ENCODE measurements at regions not wholly inside any gene's neighbourhood (a gene's known extent, or its start where the extent isn't known, plus 50 kb on each side); places are given as distances from the start of the nearest gene placed in this dataset.

- Histone ChIP-seq H3K4me2 (replicated peaks; ENCODE audit: low read depth, low read length, poor library complexity, severe bottlenecking) (no peak overlapping the region), H3K4me3 (ENCODE audit: control extremely low read depth in 1 of 5, extremely low read depth in 1 of 5, insufficient read depth in 1 of 5, low read depth in 2 of 5, low read length in 4 of 5) (no peak overlapping the region), H2AFZ (ENCODE audit: insufficient read depth, low read depth, low read length, poor library complexity, severe bottlenecking) (no peak overlapping the region), H4K20me1 (ENCODE audit: control insufficient read depth, insufficient read depth, low read length, poor library complexity, severe bottlenecking) (no peaks in the 10 kb centered on the region), H3K4me1 (ENCODE audit: control insufficient read depth in 2 of 2, insufficient read depth in 2 of 2, low read length in 2 of 2) (no peaks in the 10 kb centered on the region), H3K79me2 (ENCODE audit: control insufficient read depth, insufficient read depth, low read length) (no peaks in the 10 kb centered on the region), H3K9ac (ENCODE audit: low read length) (no peak overlapping the region), H3K27ac (ENCODE audit: low read length in 2 of 2) (no peak overlapping the region), H3K27me3 (replicated peaks in 1 of 4; ENCODE audit: control extremely low read depth in 1 of 4, control insufficient read depth in 3 of 4, insufficient read depth in 4 of 4, low read length in 3 of 4) (no peaks in the 10 kb centered on the region), H3K9me3 (ENCODE audit: control extremely low read depth in 1 of 3, control insufficient read depth in 2 of 3, insufficient read depth in 1 of 3, low read length in 2 of 3) (no peaks in the 10 kb centered on the region), H3K36me3 (replicated peaks in 1 of 2; ENCODE audit: control extremely low read depth in 1 of 2, control insufficient read depth in 1 of 2, extremely low read depth in 1 of 2, insufficient read depth in 2 of 2, low read length in 1 of 2) (no peaks in the 10 kb centered on the region)
- ChIA-PET POLR2A (no interaction called here), CTCF (interaction anchor here (0.8 kb wide), 1 partner anchor 15 kb away, joined by 3 read pairs; no protein-coding TSS in a partner anchor)
- DNase-seq (no peak), ATAC-seq (ENCODE audit: low read depth) (no peak)
- Mint-ChIP-seq H3K27me3 (peaks cover 5% of the 10 kb centered on the region), H3K27ac (no peak overlapping the region), H3K4me1 (no peaks in the 10 kb centered on the region), H3K4me3 (no peak overlapping the region), H3K9me3 (ENCODE audit: insufficient read depth) (no peaks in the 10 kb centered on the region)
- WGBS (ENCODE audit: insufficient coverage), result 95% methylated on average over 4 of the region's 4 CpGs
- intact Hi-C loops (cut with micrococcal nuclease), result no loop called here
- TF ChIP-seq CTCF (IDR thresholded peaks at IDR 0.05) (no peak), EZH2 (IDR thresholded peaks at IDR 0.05; ENCODE audit: borderline replicate concordance, insufficient read depth, low read depth, low read length, poor library complexity, severe bottlenecking) (no peak)
Observed at GRCh38 chr12:54734196-54734950, 86.2 kb upstream of the DCD start.

GRCh38 chr12:54725233-54725843 lies 77.2 kb upstream of the DCD start:
- H3K79me2 ChIP-seq (ENCODE audit: control insufficient read depth, insufficient read depth, low read length), result no peaks in the 10 kb centered on the region
- Mint-ChIP-seq H3K4me3 (no peak overlapping the region), H3K9me3 (ENCODE audit: insufficient read depth) (no peaks in the 10 kb centered on the region), H3K27ac (no peak overlapping the region), H3K4me1 (no peaks in the 10 kb centered on the region), H3K27me3 (peaks cover 32% of the 10 kb centered on the region)
- CTCF ChIA-PET, result interaction anchor here (1.2 to 1.9 kb wide), 6 partner anchors 13 to 352 kb away, joined by 3 to 9 read pairs (median 5); no protein-coding TSS in a partner anchor
- H3K27me3 ChIP-seq (replicated peaks in 1 of 4; ENCODE audit: control extremely low read depth in 1 of 4, control insufficient read depth in 3 of 4, insufficient read depth in 4 of 4, low read length in 3 of 4), result no peaks in the 10 kb centered on the region
- H3K4me1 ChIP-seq (ENCODE audit: control insufficient read depth in 2 of 2, insufficient read depth in 2 of 2, low read length in 2 of 2), result no peaks in the 10 kb centered on the region
- DNase-seq (no peak), ATAC-seq (ENCODE audit: low read depth) (no peak)
- no peaks in the 10 kb centered on the region for H4K20me1 ChIP-seq (ENCODE audit: control insufficient read depth, insufficient read depth, low read length, poor library complexity, severe bottlenecking)
- no peak overlapping the region for H3K9ac ChIP-seq (ENCODE audit: low read length)
- intact Hi-C loops (cut with micrococcal nuclease), result no loop called here
- H3K36me3 ChIP-seq (replicated peaks in 1 of 2; ENCODE audit: control extremely low read depth in 1 of 2, control insufficient read depth in 1 of 2, extremely low read depth in 1 of 2, insufficient read depth in 2 of 2, low read length in 1 of 2), result no peaks in the 10 kb centered on the region
- POLR2A ChIA-PET, result no interaction called here
- peaks cover 0 to 1% (median 0%) of the 10 kb centered on the region in 3 donors for H3K9me3 ChIP-seq (ENCODE audit: control extremely low read depth in 1 of 3, control insufficient read depth in 2 of 3, insufficient read depth in 1 of 3, low read length in 2 of 3)
- H3K4me3 ChIP-seq (ENCODE audit: control extremely low read depth in 1 of 5, extremely low read depth in 1 of 5, insufficient read depth in 1 of 5, low read depth in 2 of 5, low read length in 4 of 5), result no peak overlapping the region
- H3K27ac ChIP-seq (ENCODE audit: low read length in 2 of 2), result no peak overlapping the region
- peak; percentile 18 for TF ChIP-seq CTCF (IDR thresholded peaks at IDR 0.05)
- no peak for TF ChIP-seq EZH2 (IDR thresholded peaks at IDR 0.05; ENCODE audit: borderline replicate concordance, insufficient read depth, low read depth, low read length, poor library complexity, severe bottlenecking)
- H3K4me2 ChIP-seq (replicated peaks; ENCODE audit: low read depth, low read length, poor library complexity, severe bottlenecking), result no peak overlapping the region
- 0% methylated on average over 3 of the region's 5 CpGs for WGBS (ENCODE audit: insufficient coverage)
- H2AFZ ChIP-seq (ENCODE audit: insufficient read depth, low read depth, low read length, poor library complexity, severe bottlenecking), result no peak overlapping the region
